CD8-positive, alpha-beta memory T cell (primary cell): ENCODE measurements at regions not wholly inside any gene's neighbourhood (a gene's known extent, or its start where the extent isn't known, plus 50 kb on each side); places are given as distances from the start of the nearest gene placed in this dataset.

Experiments used
- CTCF ChIA-PET: fragments of 350-600 bp; sonication (Branson Sonifier 250); formaldehyde crosslinking; loops from one replicate; lab custom pipeline; 2021; ENCODE audit warnings: antibody characterized with exemption; lab: Charles Lee
- POLR2A ChIA-PET: fragments of 350-600 bp; sonication (Branson Sonifier 250); formaldehyde crosslinking; loops from one replicate; lab custom pipeline; 2021; ENCODE audit warnings: antibody characterized with exemption; lab: Charles Lee
- DNase-seq, 5 donors: peaks; one replicate each; pipeline versions ENCODE4 v3.0.0 to v3.0.0-alpha.2; 2020 to 2022; ENCODE audit warnings: mixed read lengths in 1 of 5
- H3K27ac ChIP-seq: one replicate; pipeline ENCODE4 v1.7.0; 2013; ENCODE audit warnings: low read depth, mild to moderate bottlenecking, low read length, moderate library complexity
- H3K27me3 ChIP-seq: 2 replicates; pipeline ENCODE4 v1.7.0; 2013; ENCODE audit warnings: low read length, mild to moderate bottlenecking; ENCODE audit not compliant: insufficient read depth, poor library complexity, severe bottlenecking
- H3K36me3 ChIP-seq: 2 replicates; pipeline ENCODE4 v1.7.0; 2013; ENCODE audit warnings: mild to moderate bottlenecking, low read length, moderate library complexity; ENCODE audit not compliant: insufficient read depth
- H3K4me1 ChIP-seq: 2 replicates; pipeline ENCODE4 v1.7.0; 2013; ENCODE audit warnings: mild to moderate bottlenecking, low read length, moderate library complexity; ENCODE audit not compliant: insufficient read depth
- H3K4me3 ChIP-seq: 2 replicates; pipeline ENCODE4 v1.7.0; 2013; ENCODE audit warnings: mild to moderate bottlenecking, low read length
- H3K9me3 ChIP-seq: 2 replicates; pipeline ENCODE4 v1.7.0; 2013; ENCODE audit warnings: mild to moderate bottlenecking, low read length
- H3K27ac Mint-ChIP-seq, 8 donors: one replicate each; pipeline ENCODE4 v1.8.0; 2020 to 2021; ENCODE audit warnings: mixed read lengths in 8 of 8, mild to moderate bottlenecking in 6 of 8, inconsistent platforms in 3 of 8, moderate library complexity in 3 of 8
- H3K27me3 Mint-ChIP-seq, 2 donors: one replicate each; pipeline ENCODE4 v1.8.0; 2020 to 2021; ENCODE audit warnings: mixed read lengths in 2 of 2, mild to moderate bottlenecking in 1 of 2, moderate library complexity in 1 of 2
- H3K36me3 Mint-ChIP-seq, 3 donors: one replicate each; pipeline ENCODE4 v1.8.0; 2020 to 2021; ENCODE audit warnings: mixed read lengths in 3 of 3, inconsistent platforms in 1 of 3, mild to moderate bottlenecking in 1 of 3
- H3K4me1 Mint-ChIP-seq, 3 donors: one replicate each; pipeline ENCODE4 v1.8.0; 2020 to 2021; ENCODE audit warnings: mixed read lengths in 3 of 3, inconsistent platforms in 1 of 3, mild to moderate bottlenecking in 1 of 3
- H3K4me3 Mint-ChIP-seq, 7 donors: one replicate each; pipeline ENCODE4 v1.8.0; 2020 to 2021; ENCODE audit warnings: mixed read lengths in 7 of 7, mild to moderate bottlenecking in 6 of 7, moderate library complexity in 4 of 7, inconsistent platforms in 2 of 7
- H3K9me3 Mint-ChIP-seq, 5 donors: one replicate each; pipeline ENCODE4 v1.8.0; 2020 to 2022; ENCODE audit warnings: mixed read lengths in 5 of 5, mild to moderate bottlenecking in 3 of 5, moderate library complexity in 2 of 5, inconsistent platforms in 1 of 5

DNA sequence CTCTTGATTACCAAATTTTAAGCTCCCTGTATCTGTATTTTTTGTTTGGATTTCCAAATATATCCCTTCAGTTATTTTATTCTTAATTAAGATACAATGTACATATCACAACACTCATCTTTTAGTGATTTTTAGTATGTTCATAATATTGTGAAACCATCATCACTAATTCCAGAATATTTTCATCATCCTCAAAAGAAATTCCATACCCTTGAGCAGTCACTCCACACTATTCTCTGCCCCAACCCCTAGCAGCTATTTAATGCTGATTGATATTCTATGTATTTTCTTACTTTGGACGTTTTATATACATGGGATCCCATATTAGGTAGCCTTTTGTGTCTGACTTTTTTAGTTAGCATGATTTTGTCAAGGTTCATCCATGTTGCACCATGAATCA, 127.4 kb upstream of the SLC8A1 start:
- Mint-ChIP-seq H3K4me1 (no peaks in the 10 kb centered on the region), H3K4me3 (no peak overlapping the region), H3K9me3 (peaks cover 2 to 24% (median 7%) of the 10 kb centered on the region in 5 donors), H3K36me3 (no peaks in the 10 kb centered on the region), H3K27ac (no peak overlapping the region), H3K27me3 (no peaks in the 10 kb centered on the region)
- H3K9me3 ChIP-seq: no peaks in the 10 kb centered on the region
- ChIA-PET CTCF (no interaction called here), POLR2A (no interaction called here)
- H3K4me3 ChIP-seq: no peak overlapping the region
- H3K4me1 ChIP-seq: no peaks in the 10 kb centered on the region
- H3K27ac ChIP-seq: no peak overlapping the region
- H3K36me3 ChIP-seq: no peaks in the 10 kb centered on the region
- no peak for DNase-seq
- H3K27me3 ChIP-seq: no peaks in the 10 kb centered on the region

GRCh38 chr2:40584432-40584831, 132.5 kb upstream of the SLC8A1 start:
- H3K9me3 Mint-ChIP-seq: peaks cover 0 to 30% (median 4%) of the 10 kb centered on the region in 5 donors
- no peak overlapping the region for H3K4me3 Mint-ChIP-seq
- H3K27ac Mint-ChIP-seq: no peak overlapping the region
- H3K9me3 ChIP-seq: no peaks in the 10 kb centered on the region
- H3K27ac ChIP-seq: no peak overlapping the region
- DNase-seq: no peak
- H3K4me1 ChIP-seq: no peaks in the 10 kb centered on the region
- no peaks in the 10 kb centered on the region for H3K36me3 ChIP-seq
- H3K36me3 Mint-ChIP-seq: no peaks in the 10 kb centered on the region
- CTCF ChIA-PET: no interaction called here
- POLR2A ChIA-PET: no interaction called here
- H3K4me3 ChIP-seq: no peak overlapping the region
- H3K27me3 ChIP-seq: no peaks in the 10 kb centered on the region
- H3K27me3 Mint-ChIP-seq: no peaks in the 10 kb centered on the region
- no peaks in the 10 kb centered on the region for H3K4me1 Mint-ChIP-seq

GRCh38 chr2:40591774-40592173, 139.9 kb upstream of the SLC8A1 start:
- POLR2A ChIA-PET: no interaction called here
- Mint-ChIP-seq H3K27me3 (no peaks in the 10 kb centered on the region), H3K36me3 (no peaks in the 10 kb centered on the region), H3K9me3 (peaks cover 0 to 34% (median 3%) of the 10 kb centered on the region in 5 donors), H3K27ac (no peak overlapping the region), H3K4me3 (no peak overlapping the region), H3K4me1 (no peaks in the 10 kb centered on the region)
- DNase-seq: no peak
- no peaks in the 10 kb centered on the region for H3K36me3 ChIP-seq
- no peaks in the 10 kb centered on the region for H3K4me1 ChIP-seq
- no peaks in the 10 kb centered on the region for H3K9me3 ChIP-seq
- no peak overlapping the region for H3K27ac ChIP-seq
- no peak overlapping the region for H3K4me3 ChIP-seq
- CTCF ChIA-PET: no interaction called here
- H3K27me3 ChIP-seq: no peaks in the 10 kb centered on the region

- Mint-ChIP-seq H3K36me3 (no peaks in the 10 kb centered on the region), H3K4me3 (no peak overlapping the region), H3K27me3 (no peaks in the 10 kb centered on the region), H3K9me3 (peaks cover 0 to 38% (median 3%) of the 10 kb centered on the region in 5 donors), H3K4me1 (no peaks in the 10 kb centered on the region), H3K27ac (no peak overlapping the region)
- Histone ChIP-seq H3K4me3 (no peak overlapping the region), H3K9me3 (no peaks in the 10 kb centered on the region), H3K36me3 (no peaks in the 10 kb centered on the region), H3K27ac (no peak overlapping the region), H3K27me3 (no peaks in the 10 kb centered on the region), H3K4me1 (no peaks in the 10 kb centered on the region)
- POLR2A ChIA-PET: no interaction called here
- no peak for DNase-seq
- CTCF ChIA-PET: no interaction called here
These were observed 140.3 kb upstream of the SLC8A1 start for GRCh38 chr2:40592218-40592617.

GRCh38 chr2:40606862-40607261, 155.0 kb upstream of the SLC8A1 start:
- CTCF ChIA-PET: no interaction called here
- Histone ChIP-seq H3K4me1 (no peaks in the 10 kb centered on the region), H3K36me3 (no peaks in the 10 kb centered on the region), H3K27me3 (no peaks in the 10 kb centered on the region), H3K4me3 (no peak overlapping the region), H3K27ac (no peak overlapping the region), H3K9me3 (no peaks in the 10 kb centered on the region)
- Mint-ChIP-seq H3K4me3 (no peak overlapping the region), H3K27ac (no peak overlapping the region), H3K4me1 (no peaks in the 10 kb centered on the region), H3K36me3 (peaks cover 0 to 2% (median 0%) of the 10 kb centered on the region in 3 donors), H3K9me3 (peaks cover 5 to 14% (median 12%) of the 10 kb centered on the region in 5 donors), H3K27me3 (no peaks in the 10 kb centered on the region)
- DNase-seq: no peak
- POLR2A ChIA-PET: no interaction called here

DNA sequence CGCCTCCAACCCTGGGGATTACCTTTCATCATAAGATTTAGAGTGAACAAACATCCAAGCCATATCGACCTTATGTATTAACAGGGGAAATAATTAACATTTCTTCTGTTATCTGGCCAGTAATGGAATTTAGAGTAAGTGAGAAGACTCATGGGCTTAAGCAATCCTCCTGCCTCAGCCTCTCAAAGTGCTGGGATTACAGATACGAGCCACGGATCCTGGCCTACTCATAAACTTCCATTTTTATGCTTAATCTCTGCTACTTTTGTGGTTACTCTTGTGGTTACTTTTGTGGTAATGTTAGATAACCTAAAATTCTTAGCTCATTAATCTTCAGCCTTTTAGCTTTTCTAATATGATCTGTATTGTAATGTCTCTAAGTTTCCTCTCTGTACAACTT, 159.3 kb upstream of the SLC8A1 start:
- Histone ChIP-seq H3K4me1 (no peaks in the 10 kb centered on the region), H3K36me3 (no peaks in the 10 kb centered on the region), H3K27me3 (no peaks in the 10 kb centered on the region), H3K4me3 (no peak overlapping the region), H3K27ac (no peak overlapping the region), H3K9me3 (no peaks in the 10 kb centered on the region)
- H3K4me1 Mint-ChIP-seq: no peaks in the 10 kb centered on the region
- ChIA-PET CTCF (no interaction called here), POLR2A (no interaction called here)
- H3K27ac Mint-ChIP-seq: no peak overlapping the region
- DNase-seq: no peak
- no peak overlapping the region for H3K4me3 Mint-ChIP-seq
- no peaks in the 10 kb centered on the region for H3K36me3 Mint-ChIP-seq
- H3K27me3 Mint-ChIP-seq: no peaks in the 10 kb centered on the region
- peaks cover 3 to 10% (median 6%) of the 10 kb centered on the region in 5 donors for H3K9me3 Mint-ChIP-seq

GRCh38 chr2:40625849-40626248, 174.0 kb upstream of the SLC8A1 start:
- ChIA-PET POLR2A (no interaction called here), CTCF (no interaction called here)
- H3K9me3 Mint-ChIP-seq: peaks cover 0 to 31% (median 0%) of the 10 kb centered on the region in 5 donors
- no peaks in the 10 kb centered on the region for H3K36me3 Mint-ChIP-seq
- no peaks in the 10 kb centered on the region for H3K27me3 Mint-ChIP-seq
- no peaks in the 10 kb centered on the region for H3K4me1 ChIP-seq
- no peaks in the 10 kb centered on the region for H3K27me3 ChIP-seq
- H3K27ac ChIP-seq: no peak overlapping the region
- no peak overlapping the region for H3K27ac Mint-ChIP-seq
- DNase-seq: no peak
- H3K4me3 Mint-ChIP-seq: no peak overlapping the region
- no peaks in the 10 kb centered on the region for H3K4me1 Mint-ChIP-seq
- H3K4me3 ChIP-seq: no peak overlapping the region
- no peaks in the 10 kb centered on the region for H3K36me3 ChIP-seq
- no peaks in the 10 kb centered on the region for H3K9me3 ChIP-seq

GRCh38 chr2:40628556-40628955, 176.7 kb upstream of the SLC8A1 start:
- H3K4me3 Mint-ChIP-seq: no peak overlapping the region
- no peaks in the 10 kb centered on the region for H3K36me3 Mint-ChIP-seq

More at GRCh38 chr2:40628556-40628955, 176.7 kb upstream of the SLC8A1 start:
- Histone ChIP-seq H3K4me1 (no peaks in the 10 kb centered on the region), H3K36me3 (no peaks in the 10 kb centered on the region), H3K9me3 (no peaks in the 10 kb centered on the region), H3K4me3 (no peak overlapping the region), H3K27me3 (no peaks in the 10 kb centered on the region), H3K27ac (no peak overlapping the region)
- H3K27ac Mint-ChIP-seq: no peak overlapping the region
- POLR2A ChIA-PET: no interaction called here
- peaks cover 0 to 31% (median 0%) of the 10 kb centered on the region in 5 donors for H3K9me3 Mint-ChIP-seq
- no peaks in the 10 kb centered on the region for H3K4me1 Mint-ChIP-seq
- H3K27me3 Mint-ChIP-seq: no peaks in the 10 kb centered on the region
- CTCF ChIA-PET: no interaction called here
- DNase-seq: no peak
